ENCODE measurements at regions not wholly inside any gene's neighbourhood (a gene's known extent, or its start where the extent isn't known, plus 50 kb on each side); places are given as distances from the start of the nearest gene placed in this dataset.

GRCh38 chr22:48302657-48303368 lies 1524.9 kb downstream of the BRD1 start:
- TF ChIP-seq POLR2AphosphoS5 (IDR thresholded peaks at IDR 0.05) (no peak), CTCF (IDR thresholded peaks at IDR 0.05) (no peak), EP300 (IDR thresholded peaks at IDR 0.05) (no peak), POLR2A (IDR thresholded peaks at IDR 0.05) (no peak)
- intact Hi-C loops (cut with DNase I), result no loop called here
- Histone ChIP-seq H3K9me3 (no peaks in the 10 kb centered on the region), H3K27me3 (no peaks in the 10 kb centered on the region), H3K4me3 (no peak overlapping the region), H3K36me3 (no peaks in the 10 kb centered on the region), H3K4me1 (no peaks in the 10 kb centered on the region), H3K27ac (no peak overlapping the region)
- 87 to 88% methylated on average over 20 of the region's 20 CpGs for WGBS, 2 donors
- no peak for DNase-seq

GRCh38 chr22:48301908-48302307 lies 1525.8 kb downstream of the BRD1 start:
- no peak for DNase-seq
- no peak overlapping the region for H3K4me3 ChIP-seq

GRCh38 chr22:48301421-48301820 lies 1526.3 kb downstream of the BRD1 start:
- no peaks in the 10 kb centered on the region for H3K4me1 ChIP-seq
- WGBS, 2 donors, result 52 to 78% methylated on average over 11 of the region's 11 CpGs
- H3K27me3 ChIP-seq, result no peaks in the 10 kb centered on the region
- no peaks in the 10 kb centered on the region for H3K36me3 ChIP-seq
- no peak for TF ChIP-seq EP300 (IDR thresholded peaks at IDR 0.05)
- intact Hi-C loops (cut with DNase I), result no loop called here
- no peak overlapping the region for H3K4me3 ChIP-seq
- H3K9me3 ChIP-seq, result no peaks in the 10 kb centered on the region
- no peak for DNase-seq
- H3K27ac ChIP-seq, result no peak overlapping the region

More at GRCh38 chr22:48301908-48302307, 1525.8 kb downstream of the BRD1 start:
- intact Hi-C loops (cut with DNase I), result no loop called here
- no peaks in the 10 kb centered on the region for H3K36me3 ChIP-seq
- no peaks in the 10 kb centered on the region for H3K27me3 ChIP-seq
- no peak for TF ChIP-seq CTCF (IDR thresholded peaks at IDR 0.05)
- no peak for TF ChIP-seq POLR2A (IDR thresholded peaks at IDR 0.05)
- TF ChIP-seq EP300 (IDR thresholded peaks at IDR 0.05), result no peak
- TF ChIP-seq POLR2AphosphoS5 (IDR thresholded peaks at IDR 0.05), result no peak
- WGBS, 2 donors, result 87 to 92% methylated on average over 8 of the region's 8 CpGs
- no peaks in the 10 kb centered on the region for H3K9me3 ChIP-seq
- no peak overlapping the region for H3K27ac ChIP-seq
- H3K4me1 ChIP-seq, result no peaks in the 10 kb centered on the region

GRCh38 chr22:48300877-48301276 lies 1526.8 kb downstream of the BRD1 start:
- DNase-seq, result no peak
- no peak for TF ChIP-seq POLR2A (IDR thresholded peaks at IDR 0.05)
- TF ChIP-seq CTCF (IDR thresholded peaks at IDR 0.05), result no peak
- no peak for TF ChIP-seq POLR2AphosphoS5 (IDR thresholded peaks at IDR 0.05)
- TF ChIP-seq EP300 (IDR thresholded peaks at IDR 0.05), result no peak
- Histone ChIP-seq H3K4me3 (no peak overlapping the region), H3K9me3 (no peaks in the 10 kb centered on the region), H3K36me3 (no peaks in the 10 kb centered on the region), H3K4me1 (no peaks in the 10 kb centered on the region), H3K27ac (no peak overlapping the region), H3K27me3 (no peaks in the 10 kb centered on the region)
- intact Hi-C loops (cut with DNase I), result no loop called here
- 93 to 95% methylated on average over 11 of the region's 11 CpGs for whole genome bisulfite sequencing, 2 donors

GRCh38 chr22:48299801-48300200 lies 1527.9 kb downstream of the BRD1 start:
- WGBS, 2 donors, result 93 to 95% methylated on average over 18 of the region's 18 CpGs
- TF ChIP-seq EP300 (IDR thresholded peaks at IDR 0.05) (no peak), CTCF (IDR thresholded peaks at IDR 0.05) (no peak), POLR2A (IDR thresholded peaks at IDR 0.05) (no peak)
- intact Hi-C loops (cut with DNase I), result no loop called here

More at GRCh38 chr22:48299801-48300200, 1527.9 kb downstream of the BRD1 start:
- Histone ChIP-seq H3K27me3 (no peaks in the 10 kb centered on the region), H3K4me1 (no peaks in the 10 kb centered on the region), H3K9me3 (no peaks in the 10 kb centered on the region), H3K27ac (no peak overlapping the region), H3K4me3 (no peak overlapping the region), H3K36me3 (no peaks in the 10 kb centered on the region)
- DNase-seq, result no peak
